Neural progenitor cell (in vitro differentiated cells): ENCODE measurements at regions not wholly inside any gene's neighbourhood (a gene's known extent, or its start where the extent isn't known, plus 50 kb on each side); places are given as distances from the start of the nearest gene placed in this dataset.

Source experiments
- CTCF ChIP-seq: fragments of 200-600 bp; sonication (generic); IDR thresholded peaks from 2 replicates; pipeline ENCODE4 v1.5.1; 2017; ENCODE audit warnings: antibody characterized with exemption, mild to moderate bottlenecking
- EZH2 ChIP-seq: fragments of 200-600 bp; sonication (generic); IDR thresholded peaks from 2 replicates; pipeline ENCODE4 v1.6.1; 2017; ENCODE audit warnings: antibody characterized with exemption, mild to moderate bottlenecking, moderate library complexity
- EZH2phosphoT487 ChIP-seq: fragments of 200-600 bp; sonication (generic); IDR thresholded peaks from 2 replicates; pipeline ENCODE4 v1.6.1; 2017; ENCODE audit warnings: antibody characterized with exemption

GRCh38 chr2:136332436-136333095 lies 214.6 kb upstream of the CXCR4 start:
- TF ChIP-seq CTCF = no peak
- TF ChIP-seq EZH2 = no peak
- TF ChIP-seq EZH2phosphoT487 = no peak
